Peyer's patch (tissue), 4 donors: ENCODE measurements at regions not wholly inside any gene's neighbourhood (a gene's known extent, or its start where the extent isn't known, plus 50 kb on each side); places are given as distances from the start of the nearest gene placed in this dataset.

Experiments
- POLR2A ChIP-seq, 2 donors: fragments of 450-650 bp; IDR thresholded peaks; one replicate each; pipeline ENCODE4 v1.5.1; 2017; ENCODE audit warnings: antibody characterized with exemption in 2 of 2, mild to moderate bottlenecking in 2 of 2, moderate library complexity in 2 of 2
- TF ChIP-seq, protein P1 (sequence below), 6 experiments: fragments of 450-650 bp in 4 of 6; fragments of 200-600 bp in 2 of 6; sonication (generic) in 1 of 6; IDR thresholded peaks; one replicate each; pipeline ENCODE4 v1.5.1; 2017 to 2019; ENCODE audit warnings: antibody characterized with exemption in 6 of 6, mild to moderate bottlenecking in 3 of 6, moderate library complexity in 1 of 6

DNA sequence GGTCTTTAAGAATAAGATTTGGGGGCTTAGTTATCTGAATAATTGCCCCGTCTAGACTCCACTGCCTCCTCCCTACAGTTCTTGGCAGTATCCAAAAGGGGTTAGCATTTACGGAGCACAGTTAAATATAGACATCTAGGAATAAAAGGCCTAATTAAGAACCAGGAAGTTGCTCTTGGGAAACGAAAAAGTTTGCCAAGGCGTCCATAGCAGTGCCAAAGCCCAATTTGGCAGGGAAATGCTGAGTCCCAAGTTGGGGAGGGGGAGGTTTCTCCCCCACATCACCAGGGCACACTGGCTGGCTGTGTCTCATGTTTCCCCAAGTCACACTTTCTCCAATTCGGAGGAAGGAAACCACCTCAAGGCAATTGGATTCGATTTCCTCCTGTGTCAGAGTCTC is 338.7 kb downstream of the FBXW7 start:
- TF ChIP-seq, protein P1, sequence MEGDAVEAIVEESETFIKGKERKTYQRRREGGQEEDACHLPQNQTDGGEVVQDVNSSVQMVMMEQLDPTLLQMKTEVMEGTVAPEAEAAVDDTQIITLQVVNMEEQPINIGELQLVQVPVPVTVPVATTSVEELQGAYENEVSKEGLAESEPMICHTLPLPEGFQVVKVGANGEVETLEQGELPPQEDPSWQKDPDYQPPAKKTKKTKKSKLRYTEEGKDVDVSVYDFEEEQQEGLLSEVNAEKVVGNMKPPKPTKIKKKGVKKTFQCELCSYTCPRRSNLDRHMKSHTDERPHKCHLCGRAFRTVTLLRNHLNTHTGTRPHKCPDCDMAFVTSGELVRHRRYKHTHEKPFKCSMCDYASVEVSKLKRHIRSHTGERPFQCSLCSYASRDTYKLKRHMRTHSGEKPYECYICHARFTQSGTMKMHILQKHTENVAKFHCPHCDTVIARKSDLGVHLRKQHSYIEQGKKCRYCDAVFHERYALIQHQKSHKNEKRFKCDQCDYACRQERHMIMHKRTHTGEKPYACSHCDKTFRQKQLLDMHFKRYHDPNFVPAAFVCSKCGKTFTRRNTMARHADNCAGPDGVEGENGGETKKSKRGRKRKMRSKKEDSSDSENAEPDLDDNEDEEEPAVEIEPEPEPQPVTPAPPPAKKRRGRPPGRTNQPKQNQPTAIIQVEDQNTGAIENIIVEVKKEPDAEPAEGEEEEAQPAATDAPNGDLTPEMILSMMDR (IDR thresholded peaks at IDR 0.05) = no peak
- TF ChIP-seq POLR2A (IDR thresholded peaks at IDR 0.05) = no peak
